ENCODE measurements at regions not wholly inside any gene's neighbourhood (a gene's known extent, or its start where the extent isn't known, plus 50 kb on each side); places are given as distances from the start of the nearest gene placed in this dataset.

GRCh38 chr4:17092736-17093437 lies 194.4 kb upstream of the LDB2 start:
- TF ChIP-seq POLR2A (IDR thresholded peaks at IDR 0.05; ENCODE audit: low read length) (no peak), GATA1 (IDR thresholded peaks at IDR 0.05; ENCODE audit: low read depth, low read length) (no peak)

Measured in erythroblast (primary cell).